GM06990 (cell line): ENCODE measurements at regions not wholly inside any gene's neighbourhood (a gene's known extent, or its start where the extent isn't known, plus 50 kb on each side); places are given as distances from the start of the nearest gene placed in this dataset.
"Not testable (repeated sequence)": the region's sequence is repeated elsewhere in the genome, so short reads cannot be mapped to it uniquely, and the experiment has no call there.

Experiments used
- DNase-seq: peaks from one replicate; pipeline ENCODE4 v3.0.0-alpha.2; 2011; ENCODE audit not compliant: insufficient read length; ENCODE audit errors: extremely low read depth
- H3K27me3 ChIP-seq: replicated peaks from 2 replicates; pipeline ENCODE4 v1.6.0; 2011; ENCODE audit warnings: low read length; ENCODE audit not compliant: control insufficient read depth, insufficient read depth
- H3K36me3 ChIP-seq: 2 replicates; pipeline ENCODE4 v1.5.1; 2011; ENCODE audit warnings: low read length; ENCODE audit not compliant: control insufficient read depth, insufficient read depth
- H3K4me3 ChIP-seq: replicated peaks from 2 replicates; pipeline ENCODE4 v1.5.1; 2011; ENCODE audit warnings: low read depth, mild to moderate bottlenecking, control low read depth, low read length
- CTCF ChIP-seq: IDR thresholded peaks from 2 replicates; pipeline ENCODE4 v1.5.1; 2011; ENCODE audit warnings: low read length, control low read depth, mild to moderate bottlenecking, inconsistent platforms; ENCODE audit not compliant: insufficient read depth, poor library complexity, severe bottlenecking

DNA sequence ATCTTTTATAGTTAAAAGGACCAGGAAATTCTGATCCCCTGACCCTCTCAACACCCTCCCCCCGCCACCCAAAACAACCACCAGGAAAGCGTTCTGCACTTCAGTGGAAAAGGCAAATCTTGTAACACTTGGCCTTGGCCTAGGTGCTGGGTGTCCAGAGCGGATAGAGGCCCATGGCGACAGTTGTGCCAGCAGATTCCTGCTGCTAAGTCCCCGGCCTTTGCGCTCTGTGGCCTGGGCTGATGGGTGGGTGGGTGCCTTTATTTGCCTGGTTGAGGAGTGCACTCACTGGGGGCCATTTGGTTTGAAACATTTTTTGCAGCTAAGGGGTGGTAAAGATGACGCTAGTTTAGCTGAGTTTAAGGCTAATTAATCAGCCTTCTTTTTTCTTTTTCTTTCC is 127.9 kb upstream of the ERRFI1 start:
- TF ChIP-seq CTCF: no peak
- no peaks in the 10 kb centered on the region for H3K36me3 ChIP-seq
- no peak for DNase-seq
- H3K27me3 ChIP-seq: no peaks in the 10 kb centered on the region
- no peak overlapping the region for H3K4me3 ChIP-seq

GRCh38 chr1:8152731-8153702 is 126.9 kb upstream of the ERRFI1 start:
- DNase-seq: no peak
- no peak for TF ChIP-seq CTCF
- Histone ChIP-seq H3K4me3 (no peak overlapping the region), H3K36me3 (no peaks in the 10 kb centered on the region), H3K27me3 (no peaks in the 10 kb centered on the region)

- DNase-seq: no peak
- Histone ChIP-seq H3K4me3 (no peak overlapping the region), H3K36me3 (no peaks in the 10 kb centered on the region), H3K27me3 (no peaks in the 10 kb centered on the region)
- no peak for TF ChIP-seq CTCF
Measured at GRCh38 chr1:8151647-8152046, 125.5 kb upstream of the ERRFI1 start.

DNA sequence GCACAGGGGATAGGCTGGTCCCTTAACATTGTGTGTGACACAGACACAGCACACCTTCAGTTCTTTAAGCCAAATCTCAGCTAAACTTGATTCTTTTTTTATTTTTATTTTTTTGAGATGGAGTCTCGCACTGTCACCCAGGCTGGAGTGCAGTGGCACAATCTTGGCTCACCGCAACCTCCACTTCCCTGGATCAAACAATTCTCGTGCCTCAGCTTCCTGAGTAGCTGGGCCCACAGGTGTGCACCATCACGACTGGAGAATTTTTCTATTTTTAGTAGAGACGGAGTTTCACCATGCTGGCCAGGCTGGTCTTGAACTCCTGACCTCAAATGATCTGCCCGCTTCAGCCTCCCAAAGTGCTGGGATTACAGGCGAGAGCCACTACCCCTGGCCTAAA is 123.6 kb upstream of the ERRFI1 start:
- not testable (repeated sequence) for H3K4me3 ChIP-seq, H3K27me3 ChIP-seq, DNase-seq, H3K36me3 ChIP-seq

DNA sequence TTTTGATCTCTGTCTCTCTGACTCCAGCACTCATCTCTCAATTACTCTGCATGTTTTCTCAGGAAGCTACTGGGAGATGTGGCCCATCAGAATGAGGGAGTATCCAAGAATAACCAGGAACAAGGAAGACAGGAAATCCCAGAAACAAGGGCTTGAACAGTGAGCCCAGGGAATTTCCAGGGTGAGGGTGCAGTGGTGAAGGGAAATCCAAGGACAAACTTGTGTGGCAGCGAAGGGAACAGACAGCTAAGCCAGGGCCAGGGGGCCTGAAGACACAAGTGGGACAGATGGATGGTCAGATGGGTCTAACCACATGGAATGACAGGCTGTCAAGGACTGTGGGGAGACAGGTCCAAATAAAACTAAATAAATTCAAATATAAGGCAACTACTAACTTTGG is 121.8 kb upstream of the ERRFI1 start:
- no peak for DNase-seq
- TF ChIP-seq CTCF: no peak
- Histone ChIP-seq H3K4me3 (no peak overlapping the region), H3K36me3 (no peaks in the 10 kb centered on the region), H3K27me3 (no peaks in the 10 kb centered on the region)

DNA sequence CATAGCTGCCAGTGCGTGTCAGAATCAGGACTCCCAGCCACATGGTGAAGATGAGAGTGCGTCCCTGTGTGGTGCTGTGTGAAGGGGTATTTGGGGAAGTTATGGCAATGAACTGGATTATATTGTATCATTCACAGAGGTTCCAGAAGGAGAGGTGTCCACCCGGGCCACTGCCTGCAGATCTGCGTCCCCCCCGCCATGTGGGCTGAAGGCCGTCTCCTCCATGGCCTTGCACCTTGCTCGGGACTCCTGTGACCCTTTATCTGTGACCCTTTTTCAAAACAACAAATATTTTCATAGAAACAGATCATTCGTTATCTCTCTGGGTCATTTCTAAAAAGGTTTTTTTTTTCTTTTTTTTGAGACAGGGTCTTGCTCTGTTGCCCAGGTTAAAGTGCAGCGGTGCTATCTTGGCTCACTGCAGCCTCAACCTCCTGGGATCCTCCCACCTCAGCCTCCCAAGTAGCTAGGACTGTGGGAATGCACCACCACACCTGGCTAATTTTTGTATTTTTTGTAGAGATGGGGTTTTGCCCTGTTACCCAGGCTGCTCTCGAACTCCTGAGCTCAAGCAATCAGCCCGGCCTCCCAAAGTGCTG is 120.2 kb upstream of the ERRFI1 start:
- Histone ChIP-seq H3K36me3 (no peaks in the 10 kb centered on the region), H3K4me3 (no peak overlapping the region), H3K27me3 (no peaks in the 10 kb centered on the region)
- TF ChIP-seq CTCF: no peak
- no peak for DNase-seq
